Endodermal cell (in vitro differentiated cells): ENCODE measurements at regions not wholly inside any gene's neighbourhood (a gene's known extent, or its start where the extent isn't known, plus 50 kb on each side); places are given as distances from the start of the nearest gene placed in this dataset.

Experiments used
- DNase-seq: peaks from one replicate; pipeline ENCODE4 v3.0.0-alpha.2; 2017
- H3K27ac ChIP-seq: 2 replicates; pipeline ENCODE4 v1.5.1; 2013; ENCODE audit warnings: mild to moderate bottlenecking, low read depth, low read length, moderate library complexity
- H3K27me3 ChIP-seq: 2 replicates; pipeline ENCODE4 v1.6.1; 2013; ENCODE audit warnings: mild to moderate bottlenecking, low read length, moderate library complexity; ENCODE audit not compliant: insufficient read depth, control insufficient read depth, poor library complexity, severe bottlenecking
- H3K36me3 ChIP-seq: 2 replicates; pipeline ENCODE4 v1.7.0; 2013; ENCODE audit warnings: mild to moderate bottlenecking, low read length, moderate library complexity; ENCODE audit not compliant: control insufficient read depth, insufficient read depth
- H3K4me1 ChIP-seq: one replicate; pipeline ENCODE4 v1.7.0; 2013; ENCODE audit warnings: low read length; ENCODE audit not compliant: control insufficient read depth, insufficient read depth
- H3K4me3 ChIP-seq: 2 replicates; pipeline ENCODE4 v1.5.1; 2013; ENCODE audit warnings: mild to moderate bottlenecking, low read length, moderate library complexity
- H3K9ac ChIP-seq: 2 replicates; pipeline ENCODE4 v1.6.1; 2013; ENCODE audit warnings: mild to moderate bottlenecking, low read length, moderate library complexity; ENCODE audit not compliant: poor library complexity, severe bottlenecking; ENCODE audit errors: extremely low read depth
- H3K9me3 ChIP-seq: 2 replicates; pipeline ENCODE4 v1.6.1; 2013; ENCODE audit warnings: mild to moderate bottlenecking, low read length, moderate library complexity; ENCODE audit not compliant: control insufficient read depth
- H3K27ac Mint-ChIP-seq: 2 replicates; pipeline ENCODE4 v1.8.0; 2020; ENCODE audit warnings: mixed read lengths
- H3K27me3 Mint-ChIP-seq: 2 replicates; pipeline ENCODE4 v1.8.0; 2021; ENCODE audit warnings: mild to moderate bottlenecking, mixed read lengths; ENCODE audit not compliant: insufficient read depth
- H3K36me3 Mint-ChIP-seq: 2 replicates; pipeline ENCODE4 v1.8.0; 2020; ENCODE audit warnings: low read depth, mixed read lengths
- H3K4me1 Mint-ChIP-seq: 2 replicates; pipeline ENCODE4 v1.8.0; 2020; ENCODE audit warnings: mixed read lengths
- H3K4me3 Mint-ChIP-seq: 2 replicates; pipeline ENCODE4 v1.8.0; 2020; ENCODE audit warnings: mild to moderate bottlenecking, moderate library complexity, mixed read lengths
- H3K9me3 Mint-ChIP-seq: 2 replicates; pipeline ENCODE4 v1.8.0; 2020; ENCODE audit warnings: mild to moderate bottlenecking, mixed read lengths
- WGBS, 2 experiments: methylation state at CpG; one replicate each; pipeline versions ENCODE4 v1.1.5 to v1.1.7; 2013; ENCODE audit warnings: missing lambda C conversion rate in 2 of 2, mixed read lengths in 1 of 2; ENCODE audit not compliant: insufficient coverage in 1 of 2, insufficient read length in 1 of 2; 5-methylcytosine and 5-hydroxymethylcytosine counted together
- TF ChIP-seq, protein P1 (sequence below): fragments of 200-600 bp; sonication (generic); conservative IDR thresholded peaks from 2 replicates; pipeline ENCODE4 v1.5.0; 2021; ENCODE audit warnings: antibody characterized with exemption, mild to moderate bottlenecking

DNA sequence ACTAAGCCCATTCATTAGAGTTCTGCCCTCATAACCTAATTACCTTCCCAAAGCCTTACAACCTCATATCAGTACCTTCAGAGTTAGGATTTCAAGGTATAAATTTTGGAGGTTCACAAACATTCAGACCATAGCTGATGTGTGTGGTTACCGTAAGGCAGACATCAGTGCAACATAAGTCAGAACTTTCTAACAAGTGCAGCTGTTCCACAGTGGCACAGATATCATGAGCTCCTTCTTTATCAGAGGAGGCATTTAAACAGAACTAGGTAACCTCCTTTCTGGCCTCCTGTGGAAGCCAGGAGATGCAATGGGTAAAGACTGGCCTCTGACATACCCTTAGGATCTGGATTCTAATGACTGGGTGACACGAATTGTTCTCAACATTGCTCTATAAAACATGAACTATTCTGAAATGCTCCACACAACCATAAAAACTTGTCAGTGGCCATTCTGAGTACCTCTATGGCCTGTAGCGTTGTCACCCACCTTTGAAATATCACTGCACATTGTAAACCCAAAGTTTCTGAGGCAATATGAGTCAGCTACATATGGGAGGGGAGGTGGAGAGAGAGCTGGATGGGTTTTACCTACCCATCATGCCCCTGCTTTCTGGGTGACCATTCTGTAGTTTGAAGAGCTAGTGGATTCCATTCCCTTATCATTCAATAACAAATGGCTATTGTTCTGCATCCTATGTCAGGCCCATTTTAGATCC is 546.0 kb upstream of the TBL1XR1 start:
- Histone ChIP-seq H3K9ac (no peak overlapping the region), H3K4me1 (no peaks in the 10 kb centered on the region), H3K4me3 (no peak overlapping the region), H3K9me3 (no peaks in the 10 kb centered on the region), H3K27ac (no peak overlapping the region), H3K27me3 (no peaks in the 10 kb centered on the region), H3K36me3 (no peaks in the 10 kb centered on the region)
- Mint-ChIP-seq H3K36me3 (no peaks in the 10 kb centered on the region), H3K9me3 (no peaks in the 10 kb centered on the region), H3K27ac (no peak overlapping the region), H3K4me3 (no peak overlapping the region), H3K4me1 (peaks cover 11% of the 10 kb centered on the region), H3K27me3 (no peaks in the 10 kb centered on the region)
- WGBS, 2 experiments: 44 to 64% methylated on average over 2 to 3 of the region's 3 CpGs
- TF ChIP-seq, protein P1, sequence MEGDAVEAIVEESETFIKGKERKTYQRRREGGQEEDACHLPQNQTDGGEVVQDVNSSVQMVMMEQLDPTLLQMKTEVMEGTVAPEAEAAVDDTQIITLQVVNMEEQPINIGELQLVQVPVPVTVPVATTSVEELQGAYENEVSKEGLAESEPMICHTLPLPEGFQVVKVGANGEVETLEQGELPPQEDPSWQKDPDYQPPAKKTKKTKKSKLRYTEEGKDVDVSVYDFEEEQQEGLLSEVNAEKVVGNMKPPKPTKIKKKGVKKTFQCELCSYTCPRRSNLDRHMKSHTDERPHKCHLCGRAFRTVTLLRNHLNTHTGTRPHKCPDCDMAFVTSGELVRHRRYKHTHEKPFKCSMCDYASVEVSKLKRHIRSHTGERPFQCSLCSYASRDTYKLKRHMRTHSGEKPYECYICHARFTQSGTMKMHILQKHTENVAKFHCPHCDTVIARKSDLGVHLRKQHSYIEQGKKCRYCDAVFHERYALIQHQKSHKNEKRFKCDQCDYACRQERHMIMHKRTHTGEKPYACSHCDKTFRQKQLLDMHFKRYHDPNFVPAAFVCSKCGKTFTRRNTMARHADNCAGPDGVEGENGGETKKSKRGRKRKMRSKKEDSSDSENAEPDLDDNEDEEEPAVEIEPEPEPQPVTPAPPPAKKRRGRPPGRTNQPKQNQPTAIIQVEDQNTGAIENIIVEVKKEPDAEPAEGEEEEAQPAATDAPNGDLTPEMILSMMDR: no peak
- no peak for DNase-seq

DNA sequence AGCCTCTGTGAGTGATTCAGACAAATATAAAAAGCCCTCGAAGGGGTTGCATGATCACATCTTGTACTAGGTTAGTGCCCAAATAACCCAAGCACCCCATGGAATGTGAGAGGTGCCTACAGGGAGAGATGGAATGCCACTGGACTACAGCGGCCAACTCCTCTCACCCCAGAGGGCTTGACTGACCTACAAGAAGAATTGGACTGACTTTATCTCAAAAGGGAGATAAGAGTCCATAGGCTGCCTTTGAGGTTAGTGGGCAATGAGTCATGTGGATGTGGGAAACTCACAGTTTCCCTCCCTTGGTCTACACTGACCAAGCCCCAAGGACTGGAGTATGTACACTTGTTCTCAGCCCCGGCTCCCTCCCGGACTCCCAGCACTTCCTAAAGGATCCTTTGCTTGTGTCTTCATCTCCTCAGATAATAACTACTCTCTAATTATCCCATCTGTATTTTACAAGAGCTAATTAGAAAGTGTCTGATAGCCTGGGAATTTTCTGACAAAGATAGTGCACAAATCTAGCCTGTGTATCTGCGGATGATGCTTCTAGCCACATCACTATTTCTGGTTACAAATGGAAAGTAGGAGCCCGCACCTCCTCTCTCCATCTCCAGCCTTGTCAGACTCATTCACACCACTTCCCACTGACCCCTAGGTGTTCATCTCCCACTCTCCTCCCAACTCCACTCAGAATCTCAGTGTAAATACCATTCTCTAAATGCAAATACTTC is 547.8 kb upstream of the TBL1XR1 start:
- H3K4me3 Mint-ChIP-seq: no peak overlapping the region
- no peak overlapping the region for H3K9ac ChIP-seq

DNA sequence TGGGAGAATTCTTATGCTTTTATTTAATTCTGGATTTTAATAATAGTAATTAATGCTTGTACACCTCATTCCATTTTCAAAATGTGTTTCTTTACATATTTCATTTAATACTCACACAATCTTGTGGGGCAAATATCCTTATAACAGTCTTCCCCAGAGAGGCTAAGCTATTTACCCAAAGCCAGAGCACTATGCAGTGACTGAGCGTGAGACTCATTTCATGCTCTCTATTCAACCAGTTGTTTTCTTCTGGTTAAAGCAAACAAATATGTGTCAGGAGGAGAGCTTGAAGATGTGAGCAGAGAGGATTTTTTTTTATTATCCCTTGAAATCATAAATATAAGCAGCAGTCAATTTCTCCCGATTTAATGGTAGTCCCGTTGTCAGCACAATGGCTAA is 548.3 kb upstream of the TBL1XR1 start:
- Mint-ChIP-seq H3K4me1 (peaks cover 4% of the 10 kb centered on the region), H3K9me3 (no peaks in the 10 kb centered on the region), H3K27me3 (no peaks in the 10 kb centered on the region), H3K36me3 (no peaks in the 10 kb centered on the region), H3K27ac (no peak overlapping the region), H3K4me3 (no peak overlapping the region)
- H3K36me3 ChIP-seq: no peaks in the 10 kb centered on the region
- H3K9me3 ChIP-seq: no peaks in the 10 kb centered on the region
- H3K4me1 ChIP-seq: no peaks in the 10 kb centered on the region
- WGBS, 2 experiments: 42% methylated on average over 2 of the region's 3 CpGs; no CpG with 5 or more reads in 1 of the 2 experiments
- TF ChIP-seq, protein P1: no peak
- H3K27me3 ChIP-seq: no peaks in the 10 kb centered on the region
- H3K9ac ChIP-seq: no peak overlapping the region
- DNase-seq: no peak
- no peak overlapping the region for H3K27ac ChIP-seq
- no peak overlapping the region for H3K4me3 ChIP-seq

More for the DNA sequence above, 547.8 kb upstream of the TBL1XR1 start:
- no peaks in the 10 kb centered on the region for H3K9me3 ChIP-seq
- TF ChIP-seq, protein P1: no peak
- peaks cover 10% of the 10 kb centered on the region for H3K4me1 Mint-ChIP-seq
- no peaks in the 10 kb centered on the region for H3K36me3 ChIP-seq
- 75 to 89% methylated on average over 4 to 6 of the region's 6 CpGs for WGBS, 2 experiments
- H3K36me3 Mint-ChIP-seq: no peaks in the 10 kb centered on the region
- H3K27ac ChIP-seq: no peak overlapping the region
- no peaks in the 10 kb centered on the region for H3K27me3 ChIP-seq
- H3K4me1 ChIP-seq: no peaks in the 10 kb centered on the region
- no peaks in the 10 kb centered on the region for H3K27me3 Mint-ChIP-seq
- H3K9me3 Mint-ChIP-seq: no peaks in the 10 kb centered on the region
- H3K27ac Mint-ChIP-seq: no peak overlapping the region
- no peak for DNase-seq
- no peak overlapping the region for H3K4me3 ChIP-seq
